GM12878 (cell line): ENCODE measurements at regions not wholly inside any gene's neighbourhood (a gene's known extent, or its start where the extent isn't known, plus 50 kb on each side); places are given as distances from the start of the nearest gene placed in this dataset.

ENCODE experiments used
- ATAC-seq: fragments of 200-7000 bp; cut with Tn5 transposase; 3 replicates; pipeline ENCODE4 v1.9.1; 2020; ENCODE audit warnings: mild to moderate bottlenecking, moderate library complexity
- BruUV-seq: library from RNA; stranded (reverse); fragments of 400-500 nt; replicated peaks from 2 replicates; lab custom pipeline; 2021; lab: Mats Ljungman, UMichigan
- CTCF ChIA-PET: fragments of 300-600 bp; sonication (Branson Sonifier 250); formaldehyde crosslinking; extraction: SDS; loops from one replicate; lab custom pipeline; 2021; ENCODE audit warnings: inconsistent platforms; lab: Yijun Ruan, JAX
- POLR2A ChIA-PET: fragments of 350-600 bp; formaldehyde crosslinking; extraction: SDS; loops from one replicate; lab custom pipeline; 2021; ENCODE audit warnings: inconsistent platforms; lab: Charles Lee
- RAD21 ChIA-PET: fragments of 300-600 bp; sonication (Branson Sonifier 250); formaldehyde crosslinking; loops from one replicate; lab custom pipeline; 2023; ENCODE audit warnings: antibody characterized with exemption; ENCODE audit not compliant: unreplicated experiment; lab: Charles Lee
- SMC1A ChIA-PET: fragments of 300-600 bp; sonication (Branson Sonifier 250); formaldehyde crosslinking; loops from one replicate; lab custom pipeline; 2023; ENCODE audit not compliant: unreplicated experiment, uncharacterized antibody; lab: Charles Lee
- DNase-seq: peaks from one replicate; pipeline ENCODE4 v3.0.0-alpha.2; 2011; ENCODE audit warnings: low read depth, low spot score
- FAIRE-seq: peaks from 3 replicates; lab custom pipeline; 2011; peaks lifted over from hg19 to GRCh38; lab: Jason Lieb, UNC
- H2AFZ ChIP-seq: 2 replicates; pipeline ENCODE4 v1.6.0; 2011; ENCODE audit warnings: low read depth, low read length, control low read depth; ENCODE audit not compliant: control insufficient read depth
- H3K27ac ChIP-seq: 2 replicates; pipeline ENCODE4 v1.5.1; 2011; ENCODE audit warnings: control low read depth; ENCODE audit not compliant: control insufficient read depth, insufficient read depth
- H3K27me3 ChIP-seq, 2 experiments: replicated peaks in 1 of 2; 2 replicates each; pipeline versions ENCODE4 v1.6.0 to v1.6.1; 2011; ENCODE audit warnings: low read length in 1 of 2; ENCODE audit not compliant: control insufficient read depth in 2 of 2, insufficient read depth in 2 of 2
- H3K36me3 ChIP-seq, 2 experiments: 2 replicates each; pipeline ENCODE4 v1.5.1; 2011; ENCODE audit warnings: low read length in 1 of 2; ENCODE audit not compliant: control insufficient read depth in 2 of 2, insufficient read depth in 2 of 2
- H3K4me1 ChIP-seq: 2 replicates; pipeline ENCODE4 v1.6.1; 2011; ENCODE audit warnings: mild to moderate bottlenecking, low read length, moderate library complexity, mixed read lengths; ENCODE audit not compliant: control insufficient read depth, insufficient read depth
- H3K4me2 ChIP-seq: 2 replicates; pipeline ENCODE4 v1.6.0; 2011; ENCODE audit warnings: control low read depth; ENCODE audit not compliant: control insufficient read depth, insufficient read depth
- H3K4me3 ChIP-seq: fragments of 200-600 bp; sonication (generic); 2 replicates; pipeline ENCODE4 v1.5.1; 2016
- H3K79me2 ChIP-seq: 2 replicates; pipeline ENCODE4 v1.6.0; 2011; ENCODE audit warnings: low read length; ENCODE audit not compliant: control insufficient read depth, insufficient read depth
- H3K9ac ChIP-seq: 2 replicates; pipeline ENCODE4 v1.8.0; 2011; ENCODE audit warnings: low read length, control low read depth, mixed read lengths; ENCODE audit not compliant: control insufficient read depth, insufficient read depth
- H3K9me3 ChIP-seq: replicated peaks from 3 replicates; pipeline ENCODE4 v1.5.1; 2011; ENCODE audit warnings: mild to moderate bottlenecking, low read length; ENCODE audit not compliant: control insufficient read depth, insufficient read depth
- H4K20me1 ChIP-seq: 2 replicates; pipeline ENCODE4 v1.6.0; 2011; ENCODE audit not compliant: control insufficient read depth, insufficient read depth
- BMI1 ChIP-seq: fragments of 450-650 bp; IDR thresholded peaks from 2 replicates; pipeline ENCODE4 v1.6.1; 2016; ENCODE audit warnings: mild to moderate bottlenecking, moderate library complexity, borderline replicate concordance
- FOXM1 ChIP-seq: IDR thresholded peaks from 2 replicates; pipeline ENCODE4 v1.6.1; 2012; ENCODE audit warnings: low read depth, mild to moderate bottlenecking, inconsistent platforms, low read length, moderate library complexity
- IRF4 ChIP-seq: IDR thresholded peaks from 2 replicates; pipeline ENCODE4 v1.6.1; 2011; ENCODE audit warnings: low read depth, low read length
- KLF5 ChIP-seq: fragments of 450-650 bp; IDR thresholded peaks from 2 replicates; pipeline ENCODE4 v1.6.1; 2014; ENCODE audit warnings: mild to moderate bottlenecking; ENCODE audit not compliant: partially characterized antibody
- NFIC ChIP-seq: IDR thresholded peaks from 2 replicates; pipeline ENCODE4 v1.6.1; 2012; ENCODE audit warnings: low read depth, mild to moderate bottlenecking, inconsistent platforms, low read length, moderate library complexity
- POLR2A ChIP-seq: IDR thresholded peaks from 2 replicates; pipeline ENCODE4 v1.6.1; 2011; ENCODE audit warnings: low read depth, mild to moderate bottlenecking, low read length
- POU2F2 ChIP-seq: IDR thresholded peaks from 3 replicates; pipeline ENCODE4 v1.6.1; 2011; ENCODE audit warnings: low read depth, mild to moderate bottlenecking, low read length, borderline replicate concordance
- RAD21 ChIP-seq: IDR thresholded peaks from 2 replicates; pipeline ENCODE4 v1.6.1; 2011; ENCODE audit warnings: mild to moderate bottlenecking, low read depth, low read length, moderate library complexity; ENCODE audit not compliant: insufficient read depth
- STAT1 ChIP-seq: fragments of 450-650 bp; conservative IDR thresholded peaks from 2 replicates; pipeline ENCODE4 v1.6.1; 2014; ENCODE audit warnings: antibody characterized with exemption, mild to moderate bottlenecking
- TARDBP ChIP-seq: IDR thresholded peaks from 2 replicates; pipeline ENCODE4 v1.6.1; 2016; ENCODE audit warnings: borderline replicate concordance
- TCF3 ChIP-seq: IDR thresholded peaks from 2 replicates; pipeline ENCODE4 v1.6.1; 2012; ENCODE audit warnings: low read depth, mild to moderate bottlenecking, low read length, borderline replicate concordance; ENCODE audit not compliant: insufficient read depth
- TCF7 ChIP-seq: IDR thresholded peaks from 2 replicates; pipeline ENCODE4 v1.6.1; 2014; ENCODE audit warnings: antibody characterized with exemption, borderline replicate concordance
- WGBS: methylation state at CpG from one replicate; pipeline ENCODE4 v1.1.6; 2016; ENCODE audit warnings: low lambda C conversion rate; ENCODE audit not compliant: insufficient replicate concordance, insufficient coverage; ENCODE audit errors: missing lambda C conversion rate; 5-methylcytosine and 5-hydroxymethylcytosine counted together
- in situ Hi-C: fragments of 300-500 bp; cut with MboI; formaldehyde crosslinking; loops from 9 replicates; pipeline ENCODE4 v1.14.3; 2018; ENCODE audit warnings: mixed read lengths
- intact Hi-C: fragments of 100-400 bp; cut with micrococcal nuclease; formaldehyde crosslinking; loops from one replicate; pipeline ENCODE4 v1.14.2; 2022; ENCODE audit not compliant: unreplicated experiment
- TF ChIP-seq, protein P1 (sequence below): fragments of 450-650 bp; IDR thresholded peaks from 2 replicates; pipeline ENCODE4 v1.6.1; 2014; ENCODE audit warnings: mild to moderate bottlenecking
- TF ChIP-seq, protein P2 (sequence below): fragments of 450-650 bp; IDR thresholded peaks from 2 replicates; pipeline ENCODE4 v1.6.1; 2017; ENCODE audit warnings: mild to moderate bottlenecking, moderate library complexity
- TF ChIP-seq, protein P3 (sequence below): fragments of 450-650 bp; conservative IDR thresholded peaks from 2 replicates; pipeline ENCODE4 v1.6.1; 2017; ENCODE audit warnings: mild to moderate bottlenecking, moderate library complexity
- TF ChIP-seq, protein P4 (sequence below): fragments of 150-350 bp; IDR thresholded peaks from 2 replicates; pipeline ENCODE4 v1.6.1; 2016; ENCODE audit warnings: low read depth, low read length

DNA sequence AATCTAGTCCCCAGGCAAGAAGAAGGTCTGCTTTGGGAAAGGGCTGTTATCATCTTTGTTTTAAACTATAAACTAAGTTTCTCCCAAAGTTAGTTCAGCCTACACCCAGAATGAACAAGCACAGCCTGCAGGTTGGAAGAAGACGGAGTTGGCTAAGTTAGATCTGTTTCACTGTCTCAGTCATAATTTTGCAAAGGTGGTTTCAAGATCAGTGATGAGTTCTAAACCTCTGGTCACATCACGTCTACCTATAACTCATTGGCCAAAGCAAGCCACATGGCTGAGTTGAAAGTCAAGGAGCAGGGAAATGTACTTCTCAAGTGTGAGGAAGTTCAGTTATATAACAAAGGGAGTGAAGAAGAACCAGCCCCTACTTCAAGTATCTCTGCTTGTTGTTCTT is 50.5 kb upstream of the ECI2 start:
- CTCF ChIA-PET, result no interaction called here
- H3K4me3 ChIP-seq, result no peak overlapping the region
- in situ Hi-C loops, result no loop called here
- no peaks in the 10 kb centered on the region for H3K27me3 ChIP-seq
- 0% methylated on average over 2 of the region's 2 CpGs for WGBS
- TF ChIP-seq POU2F2, result no peak
- TF ChIP-seq KLF5, result no peak
- TF ChIP-seq TCF3, result no peak
- TF ChIP-seq POLR2A, result no peak
- TF ChIP-seq, protein P1, sequence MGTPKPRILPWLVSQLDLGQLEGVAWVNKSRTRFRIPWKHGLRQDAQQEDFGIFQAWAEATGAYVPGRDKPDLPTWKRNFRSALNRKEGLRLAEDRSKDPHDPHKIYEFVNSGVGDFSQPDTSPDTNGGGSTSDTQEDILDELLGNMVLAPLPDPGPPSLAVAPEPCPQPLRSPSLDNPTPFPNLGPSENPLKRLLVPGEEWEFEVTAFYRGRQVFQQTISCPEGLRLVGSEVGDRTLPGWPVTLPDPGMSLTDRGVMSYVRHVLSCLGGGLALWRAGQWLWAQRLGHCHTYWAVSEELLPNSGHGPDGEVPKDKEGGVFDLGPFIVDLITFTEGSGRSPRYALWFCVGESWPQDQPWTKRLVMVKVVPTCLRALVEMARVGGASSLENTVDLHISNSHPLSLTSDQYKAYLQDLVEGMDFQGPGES, result no peak
- TF ChIP-seq RAD21, result no peak
- TF ChIP-seq FOXM1, result no peak
- TF ChIP-seq STAT1, result no peak
- no peak for TF ChIP-seq TARDBP
- no peak for TF ChIP-seq TCF7
- TF ChIP-seq BMI1, result no peak
- TF ChIP-seq, protein P2, sequence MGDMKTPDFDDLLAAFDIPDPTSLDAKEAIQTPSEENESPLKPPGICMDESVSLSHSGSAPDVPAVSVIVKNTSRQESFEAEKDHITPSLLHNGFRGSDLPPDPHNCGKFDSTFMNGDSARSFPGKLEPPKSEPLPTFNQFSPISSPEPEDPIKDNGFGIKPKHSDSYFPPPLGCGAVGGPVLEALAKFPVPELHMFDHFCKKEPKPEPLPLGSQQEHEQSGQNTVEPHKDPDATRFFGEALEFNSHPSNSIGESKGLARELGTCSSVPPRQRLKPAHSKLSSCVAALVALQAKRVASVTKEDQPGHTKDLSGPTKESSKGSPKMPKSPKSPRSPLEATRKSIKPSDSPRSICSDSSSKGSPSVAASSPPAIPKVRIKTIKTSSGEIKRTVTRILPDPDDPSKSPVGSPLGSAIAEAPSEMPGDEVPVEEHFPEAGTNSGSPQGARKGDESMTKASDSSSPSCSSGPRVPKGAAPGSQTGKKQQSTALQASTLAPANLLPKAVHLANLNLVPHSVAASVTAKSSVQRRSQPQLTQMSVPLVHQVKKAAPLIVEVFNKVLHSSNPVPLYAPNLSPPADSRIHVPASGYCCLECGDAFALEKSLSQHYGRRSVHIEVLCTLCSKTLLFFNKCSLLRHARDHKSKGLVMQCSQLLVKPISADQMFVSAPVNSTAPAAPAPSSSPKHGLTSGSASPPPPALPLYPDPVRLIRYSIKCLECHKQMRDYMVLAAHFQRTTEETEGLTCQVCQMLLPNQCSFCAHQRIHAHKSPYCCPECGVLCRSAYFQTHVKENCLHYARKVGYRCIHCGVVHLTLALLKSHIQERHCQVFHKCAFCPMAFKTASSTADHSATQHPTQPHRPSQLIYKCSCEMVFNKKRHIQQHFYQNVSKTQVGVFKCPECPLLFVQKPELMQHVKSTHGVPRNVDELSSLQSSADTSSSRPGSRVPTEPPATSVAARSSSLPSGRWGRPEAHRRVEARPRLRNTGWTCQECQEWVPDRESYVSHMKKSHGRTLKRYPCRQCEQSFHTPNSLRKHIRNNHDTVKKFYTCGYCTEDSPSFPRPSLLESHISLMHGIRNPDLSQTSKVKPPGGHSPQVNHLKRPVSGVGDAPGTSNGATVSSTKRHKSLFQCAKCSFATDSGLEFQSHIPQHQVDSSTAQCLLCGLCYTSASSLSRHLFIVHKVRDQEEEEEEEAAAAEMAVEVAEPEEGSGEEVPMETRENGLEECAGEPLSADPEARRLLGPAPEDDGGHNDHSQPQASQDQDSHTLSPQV, result no peak
- no peak for TF ChIP-seq NFIC
- TF ChIP-seq, protein P3, sequence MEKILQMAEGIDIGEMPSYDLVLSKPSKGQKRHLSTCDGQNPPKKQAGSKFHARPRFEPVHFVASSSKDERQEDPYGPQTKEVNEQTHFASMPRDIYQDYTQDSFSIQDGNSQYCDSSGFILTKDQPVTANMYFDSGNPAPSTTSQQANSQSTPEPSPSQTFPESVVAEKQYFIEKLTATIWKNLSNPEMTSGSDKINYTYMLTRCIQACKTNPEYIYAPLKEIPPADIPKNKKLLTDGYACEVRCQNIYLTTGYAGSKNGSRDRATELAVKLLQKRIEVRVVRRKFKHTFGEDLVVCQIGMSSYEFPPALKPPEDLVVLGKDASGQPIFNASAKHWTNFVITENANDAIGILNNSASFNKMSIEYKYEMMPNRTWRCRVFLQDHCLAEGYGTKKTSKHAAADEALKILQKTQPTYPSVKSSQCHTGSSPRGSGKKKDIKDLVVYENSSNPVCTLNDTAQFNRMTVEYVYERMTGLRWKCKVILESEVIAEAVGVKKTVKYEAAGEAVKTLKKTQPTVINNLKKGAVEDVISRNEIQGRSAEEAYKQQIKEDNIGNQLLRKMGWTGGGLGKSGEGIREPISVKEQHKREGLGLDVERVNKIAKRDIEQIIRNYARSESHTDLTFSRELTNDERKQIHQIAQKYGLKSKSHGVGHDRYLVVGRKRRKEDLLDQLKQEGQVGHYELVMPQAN, result no peak
- TF ChIP-seq, protein P4, sequence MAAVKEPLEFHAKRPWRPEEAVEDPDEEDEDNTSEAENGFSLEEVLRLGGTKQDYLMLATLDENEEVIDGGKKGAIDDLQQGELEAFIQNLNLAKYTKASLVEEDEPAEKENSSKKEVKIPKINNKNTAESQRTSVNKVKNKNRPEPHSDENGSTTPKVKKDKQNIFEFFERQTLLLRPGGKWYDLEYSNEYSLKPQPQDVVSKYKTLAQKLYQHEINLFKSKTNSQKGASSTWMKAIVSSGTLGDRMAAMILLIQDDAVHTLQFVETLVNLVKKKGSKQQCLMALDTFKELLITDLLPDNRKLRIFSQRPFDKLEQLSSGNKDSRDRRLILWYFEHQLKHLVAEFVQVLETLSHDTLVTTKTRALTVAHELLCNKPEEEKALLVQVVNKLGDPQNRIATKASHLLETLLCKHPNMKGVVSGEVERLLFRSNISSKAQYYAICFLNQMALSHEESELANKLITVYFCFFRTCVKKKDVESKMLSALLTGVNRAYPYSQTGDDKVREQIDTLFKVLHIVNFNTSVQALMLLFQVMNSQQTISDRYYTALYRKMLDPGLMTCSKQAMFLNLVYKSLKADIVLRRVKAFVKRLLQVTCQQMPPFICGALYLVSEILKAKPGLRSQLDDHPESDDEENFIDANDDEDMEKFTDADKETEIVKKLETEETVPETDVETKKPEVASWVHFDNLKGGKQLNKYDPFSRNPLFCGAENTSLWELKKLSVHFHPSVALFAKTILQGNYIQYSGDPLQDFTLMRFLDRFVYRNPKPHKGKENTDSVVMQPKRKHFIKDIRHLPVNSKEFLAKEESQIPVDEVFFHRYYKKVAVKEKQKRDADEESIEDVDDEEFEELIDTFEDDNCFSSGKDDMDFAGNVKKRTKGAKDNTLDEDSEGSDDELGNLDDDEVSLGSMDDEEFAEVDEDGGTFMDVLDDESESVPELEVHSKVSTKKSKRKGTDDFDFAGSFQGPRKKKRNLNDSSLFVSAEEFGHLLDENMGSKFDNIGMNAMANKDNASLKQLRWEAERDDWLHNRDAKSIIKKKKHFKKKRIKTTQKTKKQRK, result no peak
- no peak for TF ChIP-seq IRF4
- TF ChIP-seq, all 136 proteins: peak for 0
- Histone ChIP-seq H3K4me2 (no peak overlapping the region), H3K4me1 (no peaks in the 10 kb centered on the region), H3K27ac (no peak overlapping the region), H3K9me3 (no peaks in the 10 kb centered on the region; the same call in 2 of the 3 replicates), H4K20me1 (no peaks in the 10 kb centered on the region), H3K9ac (no peak overlapping the region), H2AFZ (no peak overlapping the region), H3K36me3 (no peaks in the 10 kb centered on the region), H3K79me2 (no peaks in the 10 kb centered on the region)
- no peak for FAIRE-seq
- RAD21 ChIA-PET, result no interaction called here
- POLR2A ChIA-PET, result no interaction called here
- no TSS peak for BruUV-seq
- SMC1A ChIA-PET, result no interaction called here
- ATAC-seq, result no peak
- intact Hi-C loops, result no loop called here
- DNase-seq, result no peak
